ENCODE measurements at regions not wholly inside any gene's neighbourhood (a gene's known extent, or its start where the extent isn't known, plus 50 kb on each side); places are given as distances from the start of the nearest gene placed in this dataset.

GRCh38 chr7:25762511-25763462 is 389.2 kb upstream of the NFE2L3 start:
- no peak overlapping the region for H3K4me3 ChIP-seq (ENCODE audit: control insufficient read depth, low read depth, low read length)
- TF ChIP-seq, protein P1, sequence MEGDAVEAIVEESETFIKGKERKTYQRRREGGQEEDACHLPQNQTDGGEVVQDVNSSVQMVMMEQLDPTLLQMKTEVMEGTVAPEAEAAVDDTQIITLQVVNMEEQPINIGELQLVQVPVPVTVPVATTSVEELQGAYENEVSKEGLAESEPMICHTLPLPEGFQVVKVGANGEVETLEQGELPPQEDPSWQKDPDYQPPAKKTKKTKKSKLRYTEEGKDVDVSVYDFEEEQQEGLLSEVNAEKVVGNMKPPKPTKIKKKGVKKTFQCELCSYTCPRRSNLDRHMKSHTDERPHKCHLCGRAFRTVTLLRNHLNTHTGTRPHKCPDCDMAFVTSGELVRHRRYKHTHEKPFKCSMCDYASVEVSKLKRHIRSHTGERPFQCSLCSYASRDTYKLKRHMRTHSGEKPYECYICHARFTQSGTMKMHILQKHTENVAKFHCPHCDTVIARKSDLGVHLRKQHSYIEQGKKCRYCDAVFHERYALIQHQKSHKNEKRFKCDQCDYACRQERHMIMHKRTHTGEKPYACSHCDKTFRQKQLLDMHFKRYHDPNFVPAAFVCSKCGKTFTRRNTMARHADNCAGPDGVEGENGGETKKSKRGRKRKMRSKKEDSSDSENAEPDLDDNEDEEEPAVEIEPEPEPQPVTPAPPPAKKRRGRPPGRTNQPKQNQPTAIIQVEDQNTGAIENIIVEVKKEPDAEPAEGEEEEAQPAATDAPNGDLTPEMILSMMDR (conservative IDR thresholded peaks at IDR 0.05; ENCODE audit: control insufficient read depth, insufficient read depth, low read depth, low read length) = no peak
- DNase-seq (ENCODE audit: low read depth) = no peak

DNA sequence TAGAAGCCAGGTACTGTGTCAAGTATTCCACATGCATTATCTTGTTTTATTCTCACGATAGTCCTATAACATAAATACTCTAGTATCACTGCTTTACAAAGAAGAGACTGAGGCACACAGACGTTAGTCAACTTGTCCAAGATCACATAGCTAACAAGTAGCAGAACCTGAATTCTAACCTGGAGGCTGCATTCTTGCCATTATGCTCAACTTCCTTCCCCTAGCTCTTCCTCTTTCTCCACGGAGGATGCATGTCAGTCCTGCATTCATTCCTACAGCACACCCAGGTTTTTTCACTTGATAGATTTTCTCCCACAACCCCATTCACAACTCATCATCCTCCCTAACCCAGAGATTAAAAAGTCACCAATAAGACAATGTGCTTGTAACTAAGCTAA is 388.5 kb upstream of the NFE2L3 start:
- DNase-seq (ENCODE audit: low read depth) = no peak
- no peak overlapping the region for H3K4me3 ChIP-seq (ENCODE audit: control insufficient read depth, low read depth, low read length)
- TF ChIP-seq, protein P1 (conservative IDR thresholded peaks at IDR 0.05; ENCODE audit: control insufficient read depth, insufficient read depth, low read depth, low read length) = no peak

- no peak overlapping the region for H3K4me3 ChIP-seq (ENCODE audit: control insufficient read depth, low read depth, low read length)
- DNase-seq (ENCODE audit: low read depth) = no peak
- TF ChIP-seq, protein P1 (conservative IDR thresholded peaks at IDR 0.05; ENCODE audit: control insufficient read depth, insufficient read depth, low read depth, low read length) = no peak
These were observed 386.8 kb upstream of the NFE2L3 start for GRCh38 chr7:25765110-25765655.

- TF ChIP-seq, protein P1 (conservative IDR thresholded peaks at IDR 0.05; ENCODE audit: control insufficient read depth, insufficient read depth, low read depth, low read length) = no peak
- H3K4me3 ChIP-seq (ENCODE audit: control insufficient read depth, low read depth, low read length) = no peak overlapping the region
These were observed 381.8 kb upstream of the NFE2L3 start for GRCh38 chr7:25770235-25770634.

GRCh38 chr7:25770670-25771069 is 381.3 kb upstream of the NFE2L3 start:
- H3K4me3 ChIP-seq (ENCODE audit: control insufficient read depth, low read depth, low read length) = no peak overlapping the region
- TF ChIP-seq, protein P1 (conservative IDR thresholded peaks at IDR 0.05; ENCODE audit: control insufficient read depth, insufficient read depth, low read depth, low read length) = no peak
- no peak for DNase-seq (ENCODE audit: low read depth)

More at GRCh38 chr7:25770235-25770634, 381.8 kb upstream of the NFE2L3 start:
- DNase-seq (ENCODE audit: low read depth) = no peak

- TF ChIP-seq, protein P1 (conservative IDR thresholded peaks at IDR 0.05; ENCODE audit: control insufficient read depth, insufficient read depth, low read depth, low read length) = no peak
- DNase-seq (ENCODE audit: low read depth) = no peak
- no peak overlapping the region for H3K4me3 ChIP-seq (ENCODE audit: control insufficient read depth, low read depth, low read length)
These were observed 380.5 kb upstream of the NFE2L3 start for GRCh38 chr7:25771491-25771890.
